Transverse colon (tissue), 4 donors: ENCODE measurements at regions not wholly inside any gene's neighbourhood (a gene's known extent, or its start where the extent isn't known, plus 50 kb on each side); places are given as distances from the start of the nearest gene placed in this dataset.
"Not testable (repeated sequence)": the region's sequence is repeated elsewhere in the genome, so short reads cannot be mapped to it uniquely, and the experiment has no call there.

Experiments used
- CTCF ChIP-seq, 5 experiments: fragments of 200-600 bp in 3 of 5; fragments of 450-650 bp in 2 of 5; sonication (generic) in 3 of 5; IDR thresholded peaks; 1 replicate in 2 of 5; 2 replicates in 3 of 5; pipeline ENCODE4 v1.5.1; 2016 to 2017; ENCODE audit warnings: antibody characterized with exemption in 5 of 5, inconsistent platforms in 3 of 5, mild to moderate bottlenecking in 2 of 5, moderate library complexity in 1 of 5
- EP300 ChIP-seq: sonication (generic); formaldehyde crosslinking; IDR thresholded peaks from one replicate; pipeline ENCODE4 v1.6.1; 2017; ENCODE audit warnings: antibody characterized with exemption, low read depth
- POLR2A ChIP-seq: fragments of 450-650 bp; IDR thresholded peaks from one replicate; pipeline ENCODE4 v1.6.1; 2016; ENCODE audit warnings: antibody characterized with exemption, mild to moderate bottlenecking, moderate library complexity
- POLR2AphosphoS5 ChIP-seq, 3 donors: sonication (generic); formaldehyde crosslinking; IDR thresholded peaks; one replicate each; pipeline ENCODE4 v1.6.1; 2016; ENCODE audit warnings: antibody characterized with exemption in 3 of 3

DNA sequence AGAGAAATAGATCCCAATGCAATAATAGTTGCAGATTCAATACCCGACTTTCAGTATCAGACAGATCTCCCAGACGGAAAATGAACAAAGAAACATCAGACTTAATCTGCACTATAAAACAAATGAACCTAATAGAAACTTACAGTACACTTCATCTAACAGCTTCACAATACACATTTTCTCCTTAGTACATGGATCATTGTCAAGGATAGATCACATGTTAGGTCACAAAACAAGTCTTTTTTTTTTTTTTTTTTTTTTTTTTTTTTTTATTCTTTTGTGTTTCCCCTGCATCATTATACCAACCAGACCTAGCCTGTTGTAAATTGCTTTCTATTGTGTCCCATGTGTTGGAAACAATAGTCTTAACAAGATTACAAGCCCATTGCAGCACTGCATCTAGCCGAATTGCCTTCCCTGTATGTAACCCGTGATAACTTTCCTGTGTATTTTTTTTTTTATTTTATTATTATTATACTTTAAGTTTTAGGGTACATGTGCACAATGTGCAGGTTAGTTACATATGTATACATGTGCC, 134.0 kb upstream of the MAD2L1 start:
- not testable (repeated sequence) for TF ChIP-seq POLR2AphosphoS5 (IDR thresholded peaks at IDR 0.05); CTCF (IDR thresholded peaks at IDR 0.05); EP300; POLR2A
